ENCODE measurements at regions not wholly inside any gene's neighbourhood (a gene's known extent, or its start where the extent isn't known, plus 50 kb on each side); places are given as distances from the start of the nearest gene placed in this dataset.

DNA sequence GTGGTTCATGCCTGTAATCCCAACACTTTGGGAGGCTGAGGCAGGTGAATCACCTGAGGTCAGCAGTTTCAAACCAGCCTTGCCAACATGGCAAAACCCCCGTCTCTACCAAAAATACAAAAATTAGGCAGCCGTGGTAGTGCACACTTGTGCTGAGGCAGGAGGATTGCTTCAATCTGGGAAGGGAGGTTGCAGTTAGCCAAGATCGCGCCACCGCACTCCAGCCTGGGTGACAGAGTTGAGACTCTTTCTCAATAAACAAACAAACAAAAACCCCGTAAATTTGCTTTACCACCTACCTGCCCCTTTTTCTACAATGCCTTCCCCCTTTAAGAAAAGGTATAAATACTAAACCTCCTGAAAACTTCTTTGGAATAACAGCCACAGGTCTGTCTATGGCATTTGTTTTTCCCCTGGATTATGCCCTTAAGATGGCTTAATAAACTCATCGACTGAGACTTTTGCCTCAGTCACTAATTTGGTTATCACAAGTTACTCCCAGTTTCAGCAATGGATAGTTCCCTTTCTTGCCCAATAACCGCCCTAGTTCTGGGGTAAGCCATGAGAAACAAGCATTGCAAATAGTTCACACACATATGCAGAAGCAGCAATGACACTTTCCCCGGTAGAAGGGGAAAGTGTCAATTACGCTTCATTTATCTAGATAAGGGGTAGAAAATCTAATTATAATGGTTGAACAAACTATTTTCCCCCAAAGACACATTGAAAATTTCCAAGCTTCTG, 52.8 kb upstream of the SVIL start:
- no peak for ATAC-seq (ENCODE audit: low read depth)
- ChIA-PET POLR2A (no interaction called here), CTCF (no interaction called here)
- Mint-ChIP-seq H3K9me3 (no peaks in the 10 kb centered on the region), H3K36me3 (ENCODE audit: low read depth) (no peaks in the 10 kb centered on the region), H3K4me1 (peaks cover 5% of the 10 kb centered on the region), H3K4me3 (no peak overlapping the region), H3K27ac (no peak overlapping the region), H3K27me3 (no peaks in the 10 kb centered on the region)
- TF ChIP-seq CTCF (IDR thresholded peaks at IDR 0.05), result no peak
- intact Hi-C loops (cut with micrococcal nuclease), result no loop called here
- DNase-seq, result no peak

- ChIA-PET CTCF (no interaction called here), POLR2A (no interaction called here)
- Mint-ChIP-seq H3K9me3 (no peaks in the 10 kb centered on the region), H3K36me3 (ENCODE audit: low read depth) (no peaks in the 10 kb centered on the region), H3K27ac (no peak overlapping the region), H3K27me3 (no peaks in the 10 kb centered on the region), H3K4me3 (no peak overlapping the region), H3K4me1 (peaks cover 21% of the 10 kb centered on the region)
- intact Hi-C loops (cut with micrococcal nuclease), result loop anchor here (2.0 kb wide), 1 partner anchor 47 kb away; no protein-coding TSS in a partner anchor
- ATAC-seq (ENCODE audit: low read depth) (no peak), DNase-seq (no peak)
- no peak for TF ChIP-seq CTCF (IDR thresholded peaks at IDR 0.05)
These were observed 50.7 kb upstream of the SVIL start for GRCh38 chr10:29685506-29685905.
